Ishikawa (cell line): ENCODE measurements at regions not wholly inside any gene's neighbourhood (a gene's known extent, or its start where the extent isn't known, plus 50 kb on each side); places are given as distances from the start of the nearest gene placed in this dataset.

Experiments
- CEBPB ChIP-seq: IDR thresholded peaks from 2 replicates; pipeline ENCODE4 v1.6.1; 2012
- CREB1 ChIP-seq: IDR thresholded peaks from 2 replicates; pipeline ENCODE4 v1.6.1; 2012; ENCODE audit warnings: low read depth
- EGR1 ChIP-seq: IDR thresholded peaks from 2 replicates; pipeline ENCODE4 v1.6.1; 2012
- EP300 ChIP-seq: IDR thresholded peaks from 2 replicates; pipeline ENCODE4 v1.6.1; 2012; ENCODE audit warnings: borderline replicate concordance
- FOXM1 ChIP-seq: IDR thresholded peaks from 2 replicates; pipeline ENCODE4 v1.6.1; 2012; ENCODE audit warnings: low read depth, borderline replicate concordance
- NFIC ChIP-seq: IDR thresholded peaks from 2 replicates; pipeline ENCODE4 v1.6.1; 2012
- RAD21 ChIP-seq: IDR thresholded peaks from 2 replicates; pipeline ENCODE4 v1.6.1; 2012; ENCODE audit warnings: low read depth
- REST ChIP-seq: IDR thresholded peaks from 2 replicates; pipeline ENCODE4 v1.6.1; 2012; ENCODE audit warnings: low read depth, mild to moderate bottlenecking
- TAF1 ChIP-seq: IDR thresholded peaks from 2 replicates; pipeline ENCODE4 v1.6.1; 2012; ENCODE audit warnings: low read depth, mild to moderate bottlenecking
- TCF12 ChIP-seq: IDR thresholded peaks from 2 replicates; pipeline ENCODE4 v1.6.1; 2012; ENCODE audit warnings: low read depth
- TEAD4 ChIP-seq: IDR thresholded peaks from 2 replicates; pipeline ENCODE4 v1.6.1; 2012
- YY1 ChIP-seq: IDR thresholded peaks from 2 replicates; pipeline ENCODE4 v1.6.1; 2012; ENCODE audit warnings: low read depth
- ZBTB7A ChIP-seq: IDR thresholded peaks from 2 replicates; pipeline ENCODE4 v1.6.1; 2012; ENCODE audit warnings: low read depth
- TF ChIP-seq, protein P1 (sequence below): IDR thresholded peaks from 2 replicates; pipeline ENCODE4 v1.6.1; 2012
- TF ChIP-seq, protein P2 (sequence below): IDR thresholded peaks from 2 replicates; pipeline ENCODE4 v1.6.1; 2012

GRCh38 chr6:50995036-50995435, 176.4 kb downstream of the TFAP2B start:
- TF ChIP-seq EGR1, result no peak
- TF ChIP-seq, protein P1, sequence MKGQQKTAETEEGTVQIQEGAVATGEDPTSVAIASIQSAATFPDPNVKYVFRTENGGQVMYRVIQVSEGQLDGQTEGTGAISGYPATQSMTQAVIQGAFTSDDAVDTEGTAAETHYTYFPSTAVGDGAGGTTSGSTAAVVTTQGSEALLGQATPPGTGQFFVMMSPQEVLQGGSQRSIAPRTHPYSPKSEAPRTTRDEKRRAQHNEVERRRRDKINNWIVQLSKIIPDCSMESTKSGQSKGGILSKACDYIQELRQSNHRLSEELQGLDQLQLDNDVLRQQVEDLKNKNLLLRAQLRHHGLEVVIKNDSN, result no peak
- TF ChIP-seq EP300, result no peak
- no peak for TF ChIP-seq CREB1
- TF ChIP-seq YY1, result no peak
- TF ChIP-seq REST, result no peak
- no peak for TF ChIP-seq TCF12

DNA sequence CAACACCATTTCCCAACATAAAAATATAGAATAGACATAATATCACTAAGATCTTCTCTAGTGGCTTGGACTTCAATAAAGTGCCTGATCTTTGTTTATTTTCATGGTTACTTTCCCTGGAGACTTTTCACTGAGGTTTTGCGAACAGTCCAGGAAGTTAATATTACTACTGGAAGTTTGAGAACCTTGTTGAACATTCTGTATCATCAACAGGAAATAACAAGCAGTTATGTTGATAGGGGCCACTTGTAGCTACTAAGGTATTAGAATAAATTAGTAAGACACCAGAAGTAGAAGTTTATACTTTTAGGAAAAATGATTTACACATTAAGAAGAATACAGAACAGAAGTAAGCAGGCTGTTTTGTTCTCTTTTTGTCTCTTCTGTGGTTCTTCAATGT, 180.2 kb downstream of the TFAP2B start:
- TF ChIP-seq EP300 (no peak), FOXM1 (no peak)

DNA sequence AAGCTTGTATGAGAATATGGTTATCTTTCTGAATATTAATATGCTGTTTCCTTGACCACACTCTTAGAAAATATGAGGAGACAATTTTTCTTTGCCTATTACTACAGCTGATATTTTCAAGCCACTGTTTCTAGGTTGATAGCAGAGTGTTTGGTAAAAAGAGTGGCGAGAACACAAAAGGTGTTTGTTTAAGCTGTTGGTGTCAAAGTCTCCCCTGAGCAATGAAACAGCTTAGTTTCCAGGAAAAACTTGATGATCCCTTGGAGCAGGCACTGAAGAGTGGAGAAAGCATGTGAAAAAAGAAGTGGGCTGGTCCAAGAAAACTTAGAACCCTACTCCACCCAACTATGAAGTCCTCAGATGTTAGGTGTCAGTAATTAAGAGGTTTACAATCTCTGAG, 182.7 kb downstream of the TFAP2B start:
- TF ChIP-seq CREB1 (no peak), YY1 (no peak), FOXM1 (no peak), CEBPB (no peak), TEAD4 (no peak), REST (no peak), ZBTB7A (no peak), EP300 (no peak)

- TF ChIP-seq EGR1 (no peak), TAF1 (no peak), NFIC (no peak), REST (no peak), TCF12 (no peak), FOXM1 (no peak), CEBPB (no peak), TEAD4 (no peak), RAD21 (no peak), ZBTB7A (no peak), EP300 (no peak), YY1 (no peak), CREB1 (no peak)
- TF ChIP-seq, protein P2, sequence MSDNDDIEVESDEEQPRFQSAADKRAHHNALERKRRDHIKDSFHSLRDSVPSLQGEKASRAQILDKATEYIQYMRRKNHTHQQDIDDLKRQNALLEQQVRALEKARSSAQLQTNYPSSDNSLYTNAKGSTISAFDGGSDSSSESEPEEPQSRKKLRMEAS, result no peak
- TF ChIP-seq, protein P1, result no peak
Observed at GRCh38 chr6:51004380-51004779, 185.7 kb downstream of the TFAP2B start.

DNA sequence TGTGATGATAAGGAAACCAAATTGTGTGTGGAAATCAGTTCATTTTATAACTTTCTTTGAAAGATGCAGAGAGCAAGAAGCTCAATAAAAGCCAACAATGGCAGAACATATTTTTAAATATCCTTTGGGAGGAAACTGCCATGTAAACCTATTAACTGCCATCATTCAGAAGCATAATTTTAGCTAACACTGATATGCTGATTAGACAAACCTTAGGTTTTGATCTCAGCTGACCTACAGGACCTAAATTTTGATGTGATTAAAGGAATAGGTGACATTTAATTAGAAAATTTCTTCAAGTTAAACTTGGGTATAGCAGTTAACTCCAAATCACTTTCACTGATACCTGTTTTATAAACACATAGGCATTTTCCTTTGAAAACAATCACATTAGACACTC, 187.1 kb downstream of the TFAP2B start:
- TF ChIP-seq TCF12 (no peak), RAD21 (no peak), CEBPB (no peak), CREB1 (no peak), REST (no peak), ZBTB7A (no peak), NFIC (no peak), EGR1 (no peak), EP300 (no peak), YY1 (no peak), TAF1 (no peak), FOXM1 (no peak), TEAD4 (no peak)
- TF ChIP-seq, protein P1, result no peak
- TF ChIP-seq, protein P2, result no peak
